Stimulated activated CD8-positive, alpha-beta memory T cell treated with anti-CD3 and anti-CD28 coated beads, Interleukin-7, amount 100 ng/mL, for 24 hours (primary cell): ENCODE measurements at regions not wholly inside any gene's neighbourhood (a gene's known extent, or its start where the extent isn't known, plus 50 kb on each side); places are given as distances from the start of the nearest gene placed in this dataset.

ENCODE experiments used
- DNase-seq: peaks from one replicate; pipeline ENCODE4 v3.0.0-alpha.2; 2020; ENCODE audit warnings: low read depth

DNA sequence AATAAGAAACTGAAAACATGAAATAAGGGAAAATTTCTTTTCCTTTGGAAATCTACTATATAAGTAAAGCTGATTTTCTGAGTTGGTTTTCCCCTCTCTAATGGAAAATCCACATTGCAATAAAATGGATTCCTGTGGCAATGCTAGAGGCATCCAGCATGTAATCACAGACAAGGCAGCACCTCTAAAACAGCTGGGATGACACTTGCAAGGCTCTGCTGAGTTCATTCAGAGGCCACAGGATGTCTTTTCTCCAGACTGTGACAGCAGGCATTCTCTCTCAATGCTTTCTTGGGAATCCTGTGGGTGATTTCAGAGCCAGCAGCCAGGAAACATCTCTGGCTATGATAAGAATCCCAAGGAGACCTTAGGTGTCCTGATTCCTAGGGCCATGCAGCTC lies 201.3 kb upstream of the BLID start:
- DNase-seq = no peak

DNA sequence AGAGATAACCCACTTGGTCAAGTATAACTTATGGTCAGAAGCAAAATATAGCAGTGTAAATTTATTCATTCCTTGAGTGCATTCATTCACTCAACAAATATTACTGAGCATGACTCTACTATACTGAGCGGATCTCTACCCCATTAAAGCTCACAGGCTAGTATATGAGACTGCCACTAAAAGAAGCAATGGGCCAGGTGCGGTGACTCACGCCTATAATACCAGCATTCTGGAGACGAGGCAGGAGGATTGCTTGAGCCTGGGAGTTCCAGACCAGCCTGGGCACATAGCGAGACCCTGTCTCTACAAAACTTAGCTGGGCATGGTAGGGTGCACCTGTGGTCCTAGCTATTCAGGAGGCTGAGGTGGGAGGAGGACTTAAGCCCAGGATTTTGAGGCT lies 197.6 kb upstream of the BLID start:
- no peak for DNase-seq

DNA sequence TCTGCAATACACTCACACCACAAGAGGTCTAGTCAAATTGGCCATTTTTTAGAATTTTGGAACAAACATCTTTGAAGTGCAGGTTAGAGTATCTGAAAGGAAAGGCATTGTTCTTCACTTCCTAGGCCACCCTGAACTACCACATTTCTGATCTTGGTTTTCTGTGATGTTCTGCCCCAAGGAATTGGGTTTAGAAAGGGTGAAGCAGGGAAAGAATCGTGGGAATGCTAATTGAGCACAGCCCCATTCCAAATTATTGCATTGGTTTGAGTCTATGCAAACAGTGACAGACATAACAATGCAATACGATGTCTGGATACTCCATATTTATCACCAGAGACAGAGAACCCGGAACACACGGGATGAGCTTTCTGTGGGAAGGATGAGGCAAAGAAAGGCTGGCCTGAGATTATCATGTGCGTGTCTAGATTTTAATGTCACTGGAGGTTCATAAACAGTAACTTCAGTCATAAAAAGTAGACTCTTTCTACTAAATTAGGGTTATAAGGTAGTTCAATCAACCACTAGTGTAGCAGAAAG lies 195.3 kb upstream of the BLID start:
- no peak for DNase-seq

DNA sequence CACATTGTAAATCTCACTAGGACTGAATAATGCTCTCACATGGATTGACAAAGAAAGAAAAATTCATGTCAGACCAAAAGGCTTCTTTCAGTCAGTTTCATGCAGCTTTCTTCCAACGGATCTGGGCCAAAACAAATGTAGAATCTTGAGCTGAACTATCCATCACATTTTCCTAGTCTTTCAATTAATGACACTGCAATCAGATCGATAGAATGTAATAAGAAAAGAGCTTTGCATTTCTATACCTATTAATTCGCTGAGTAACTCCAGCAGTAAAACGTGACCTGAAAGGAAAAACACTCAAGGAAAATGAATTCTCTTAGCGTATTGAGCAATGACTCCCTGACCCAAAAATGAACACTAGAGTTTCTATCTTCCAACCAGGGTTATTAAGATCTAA lies 194.8 kb upstream of the BLID start:
- no peak for DNase-seq

DNA sequence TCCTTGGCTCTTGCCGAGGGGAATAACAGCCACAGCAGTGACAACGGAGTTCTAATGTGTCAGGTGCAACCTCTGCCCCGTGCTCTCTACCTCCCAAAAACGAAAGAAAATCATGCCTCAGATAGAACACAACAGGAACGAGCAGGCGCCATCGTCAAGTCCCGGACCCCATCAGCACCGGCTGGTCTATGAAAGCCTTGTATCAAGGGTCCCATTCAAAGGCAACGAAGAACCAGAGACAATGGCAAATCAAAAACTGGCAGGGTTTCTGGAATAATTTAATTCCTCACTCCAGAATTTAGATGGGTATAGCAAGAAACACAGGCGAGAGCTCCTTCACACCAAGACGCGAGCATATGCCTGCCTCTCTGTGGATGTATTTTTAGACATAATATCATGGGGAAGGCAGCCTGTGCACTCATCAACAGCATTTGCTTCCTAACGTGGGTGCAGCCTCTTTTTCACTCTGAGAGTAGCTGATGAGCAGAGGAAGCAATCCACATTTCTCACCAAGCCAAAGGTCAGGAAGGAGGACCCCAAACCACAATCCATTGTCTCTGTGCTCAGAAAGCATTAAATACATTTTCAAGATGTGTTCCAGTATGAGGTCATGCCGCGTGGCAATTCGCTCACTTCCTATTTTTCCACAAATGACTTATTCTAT lies 193.4 kb upstream of the BLID start:
- no peak for DNase-seq

DNA sequence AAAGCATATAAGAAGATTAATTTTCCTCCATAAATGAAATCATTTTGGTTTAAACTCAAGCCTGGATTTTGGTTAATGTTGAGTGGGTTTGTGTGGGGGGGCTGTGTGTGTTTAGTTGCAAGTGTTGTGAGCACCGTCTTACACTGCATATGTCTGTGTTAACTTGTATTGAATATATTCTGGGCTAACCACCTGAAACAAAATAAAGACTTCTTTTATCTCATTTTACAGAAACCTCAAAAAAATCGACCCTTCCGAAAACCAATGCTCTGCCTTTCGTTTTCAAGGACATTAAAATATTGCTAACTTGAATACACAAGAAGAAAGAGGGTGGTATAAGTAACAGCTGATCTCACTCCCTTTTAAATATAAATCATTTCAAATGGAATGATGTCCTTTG lies 192.2 kb upstream of the BLID start:
- DNase-seq = no peak

DNA sequence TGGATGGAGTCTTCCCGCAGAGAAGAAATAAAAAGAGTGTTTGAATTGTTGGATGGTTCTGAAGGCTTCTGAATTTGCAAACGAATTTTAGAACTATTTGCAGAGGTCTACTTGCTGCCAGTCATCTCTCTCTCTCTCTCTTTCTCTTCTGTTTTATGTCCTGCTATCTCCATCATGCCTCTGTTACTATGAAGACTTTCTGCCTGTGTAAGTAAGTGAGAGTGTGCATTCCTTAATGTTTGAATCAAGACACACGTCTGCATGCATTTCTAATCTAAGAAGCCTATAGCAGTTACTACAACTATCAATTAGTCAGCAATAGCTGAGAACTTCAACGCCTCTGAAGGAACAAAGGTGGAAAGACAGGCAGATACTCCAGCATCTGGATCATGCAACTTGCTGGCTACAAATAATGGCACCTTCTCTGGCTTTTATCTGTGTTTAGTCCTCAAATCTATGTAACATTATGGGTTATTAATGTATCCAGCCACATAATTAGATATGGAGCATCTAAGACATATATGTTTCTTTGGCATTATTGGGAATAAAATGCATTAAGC lies 191.5 kb upstream of the BLID start:
- no peak for DNase-seq

DNA sequence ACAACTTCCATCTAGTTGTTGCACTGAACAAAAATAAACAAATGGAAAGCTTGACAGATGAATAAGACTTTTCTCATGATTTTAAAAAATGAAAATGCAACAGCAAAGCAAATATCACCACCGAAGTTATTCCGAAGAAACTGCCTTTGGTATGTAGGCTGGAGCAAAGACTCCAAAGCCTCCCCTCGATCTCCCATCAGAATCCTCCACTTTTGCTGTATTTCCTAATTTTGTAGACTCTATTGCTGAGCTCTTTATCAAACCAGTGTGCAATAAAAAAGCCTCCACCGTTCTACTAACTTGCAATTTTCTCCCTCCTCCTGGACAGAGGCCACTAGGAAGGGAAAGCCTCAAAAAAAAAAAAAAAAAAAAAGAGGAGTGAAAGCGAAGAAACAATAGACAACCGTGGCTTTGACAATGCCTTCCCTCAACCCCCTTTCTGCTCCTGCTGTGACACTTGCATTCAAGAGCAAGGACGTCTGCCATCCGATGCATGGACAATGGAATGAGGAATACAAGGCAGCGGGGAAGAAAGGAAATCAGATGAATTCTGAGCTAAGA lies 190.9 kb upstream of the BLID start:
- no peak for DNase-seq

DNA sequence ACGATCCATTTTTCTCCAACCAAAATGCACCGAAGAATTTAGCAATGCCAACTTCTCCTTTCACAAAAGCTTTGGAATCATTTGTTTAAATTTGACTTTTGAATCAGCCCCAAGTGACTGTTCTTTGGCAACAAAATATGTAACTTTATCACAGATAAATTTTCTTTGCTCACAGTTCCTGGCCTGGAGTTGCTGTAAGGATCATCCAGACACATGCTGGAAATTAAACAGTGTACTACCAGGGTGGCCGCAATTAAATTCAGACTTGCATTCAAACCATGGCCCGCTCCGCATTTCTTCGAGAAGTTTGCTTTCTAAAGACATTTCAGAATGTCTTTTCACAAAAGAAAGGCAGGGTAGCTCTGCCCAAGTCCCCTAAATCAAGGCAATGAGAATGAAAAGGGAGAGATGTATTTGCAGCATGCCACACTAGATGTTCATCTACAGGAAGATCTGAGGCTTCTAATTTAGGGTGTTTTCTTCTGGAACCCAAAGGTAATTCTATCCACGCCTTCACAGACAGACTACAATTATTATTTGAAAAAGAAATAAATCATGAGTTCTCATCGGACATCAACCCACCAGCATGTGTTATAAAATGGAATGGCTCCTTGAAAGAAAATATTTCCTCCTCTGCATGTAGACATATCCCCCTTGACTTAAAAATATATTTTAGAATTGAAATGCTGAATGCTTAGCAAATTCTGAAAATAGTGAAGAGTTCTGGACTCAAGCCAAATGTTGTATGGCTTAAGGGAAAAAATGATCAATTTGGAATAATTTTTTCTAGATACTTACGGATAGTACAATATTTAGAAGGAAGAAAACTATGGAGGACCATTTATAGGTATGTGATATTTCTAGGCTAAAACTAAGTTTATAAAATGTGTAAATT lies 189.7 kb upstream of the BLID start:
- no peak for DNase-seq

DNA sequence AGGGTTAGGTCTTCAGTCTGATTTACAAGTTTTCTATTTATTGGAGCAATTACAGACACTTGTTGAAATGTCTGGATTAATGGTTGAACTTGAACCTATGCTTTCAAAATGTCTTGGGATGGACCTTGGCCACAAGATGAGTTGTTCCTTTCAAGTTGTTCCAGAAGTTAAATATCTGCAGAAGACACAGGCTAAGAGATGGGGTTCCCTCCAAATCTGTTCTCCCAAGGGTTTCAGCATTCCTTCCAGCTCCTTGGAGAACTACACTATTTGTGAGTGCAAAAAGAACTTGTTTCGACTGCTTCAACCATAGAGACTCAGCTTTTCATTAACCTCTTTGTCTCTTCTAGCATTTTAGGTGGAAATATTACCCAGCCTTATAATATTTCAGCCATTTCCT lies 189.0 kb upstream of the BLID start:
- no peak for DNase-seq

DNA sequence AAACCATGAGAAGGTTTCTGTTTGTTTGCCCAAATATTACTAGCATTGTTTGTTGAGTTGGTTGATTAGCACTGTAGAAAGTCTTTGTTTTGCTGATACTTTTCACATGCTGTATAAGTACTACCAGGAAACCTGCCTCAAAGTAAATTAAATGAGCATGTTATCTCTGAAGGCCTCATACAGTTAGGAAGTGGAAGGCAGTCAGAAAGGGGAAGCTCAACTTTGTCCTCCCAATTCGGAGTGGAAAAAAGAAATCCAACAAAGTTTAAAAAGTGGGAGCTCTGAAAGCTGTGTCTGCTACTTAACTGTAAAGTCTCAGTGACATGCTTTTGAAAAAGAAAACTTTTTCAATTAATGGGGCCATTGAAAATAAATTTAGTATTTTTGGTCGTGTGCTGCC lies 188.3 kb upstream of the BLID start:
- no peak for DNase-seq

DNA sequence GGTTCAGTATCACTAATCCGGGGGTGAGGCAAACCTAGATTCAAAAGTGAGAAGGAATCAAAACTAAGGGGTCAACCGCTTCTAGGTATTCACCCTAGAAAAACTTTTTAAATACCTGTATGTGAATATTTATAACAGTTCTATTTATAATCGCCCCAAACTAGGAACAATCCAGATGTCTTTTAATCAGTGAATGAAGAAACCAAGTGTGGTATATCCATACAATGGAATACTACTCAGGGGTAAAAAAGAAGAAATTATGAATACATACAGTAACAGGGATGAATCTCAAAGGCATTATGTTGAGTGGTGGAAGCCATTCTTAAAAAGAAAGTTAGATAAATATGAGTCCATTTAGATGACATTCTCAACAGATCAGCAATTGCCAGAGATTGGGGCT lies 178.0 kb upstream of the BLID start:
- DNase-seq = no peak

DNA sequence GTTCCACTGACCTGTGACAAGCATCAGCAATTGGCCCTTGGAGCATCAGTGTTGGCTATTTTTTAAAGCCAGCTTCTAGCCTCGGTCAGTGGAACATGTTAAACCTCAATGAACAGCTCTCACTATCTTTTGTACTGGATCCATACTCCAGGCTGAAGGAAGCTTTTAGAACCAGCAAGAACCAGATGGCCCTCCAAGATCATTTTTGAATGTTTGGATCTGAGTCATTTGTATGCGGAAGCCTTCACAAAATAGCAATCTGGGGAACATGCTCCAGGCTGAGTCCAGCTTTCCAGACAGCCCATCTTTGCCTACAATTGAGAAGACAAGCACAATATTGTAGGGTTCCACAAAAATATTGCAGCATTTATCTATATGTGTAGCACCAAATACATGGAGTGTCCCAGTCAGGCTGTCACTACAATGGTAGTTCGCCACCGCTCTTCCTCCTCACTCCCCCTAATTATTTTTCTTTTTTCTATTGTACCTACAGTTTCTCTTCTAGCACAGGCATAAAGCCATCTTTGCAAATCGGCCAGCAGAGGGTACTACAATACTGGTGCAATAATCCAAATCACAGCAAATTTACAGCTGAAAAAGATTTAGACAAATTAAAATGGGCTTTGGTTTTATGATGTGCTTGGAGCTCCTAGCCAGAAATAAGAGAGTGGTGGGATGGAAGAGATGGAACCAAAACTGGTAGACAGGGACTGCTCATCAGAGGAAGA lies 177.4 kb upstream of the BLID start:
- DNase-seq = no peak

DNA sequence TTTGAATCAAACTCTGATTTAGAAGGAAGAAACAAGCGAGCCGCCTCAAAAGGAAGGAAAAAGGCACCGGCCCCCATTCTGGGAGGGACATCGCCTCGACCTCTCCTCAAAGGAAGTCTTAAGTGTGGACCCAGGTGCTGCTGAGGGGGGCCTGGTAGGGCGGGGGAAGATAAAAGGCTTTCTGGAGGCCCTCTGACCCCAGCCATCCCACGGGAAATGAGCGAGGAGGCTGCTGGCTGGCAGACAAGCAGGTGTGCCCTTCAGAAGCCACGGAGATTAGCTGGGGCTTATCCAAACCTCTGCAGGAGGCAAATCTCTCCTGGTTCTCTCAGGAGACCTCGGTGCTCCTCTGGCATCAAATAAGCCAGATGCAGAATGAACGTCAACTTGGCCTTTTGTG lies 171.4 kb upstream of the BLID start:
- no peak for DNase-seq

DNA sequence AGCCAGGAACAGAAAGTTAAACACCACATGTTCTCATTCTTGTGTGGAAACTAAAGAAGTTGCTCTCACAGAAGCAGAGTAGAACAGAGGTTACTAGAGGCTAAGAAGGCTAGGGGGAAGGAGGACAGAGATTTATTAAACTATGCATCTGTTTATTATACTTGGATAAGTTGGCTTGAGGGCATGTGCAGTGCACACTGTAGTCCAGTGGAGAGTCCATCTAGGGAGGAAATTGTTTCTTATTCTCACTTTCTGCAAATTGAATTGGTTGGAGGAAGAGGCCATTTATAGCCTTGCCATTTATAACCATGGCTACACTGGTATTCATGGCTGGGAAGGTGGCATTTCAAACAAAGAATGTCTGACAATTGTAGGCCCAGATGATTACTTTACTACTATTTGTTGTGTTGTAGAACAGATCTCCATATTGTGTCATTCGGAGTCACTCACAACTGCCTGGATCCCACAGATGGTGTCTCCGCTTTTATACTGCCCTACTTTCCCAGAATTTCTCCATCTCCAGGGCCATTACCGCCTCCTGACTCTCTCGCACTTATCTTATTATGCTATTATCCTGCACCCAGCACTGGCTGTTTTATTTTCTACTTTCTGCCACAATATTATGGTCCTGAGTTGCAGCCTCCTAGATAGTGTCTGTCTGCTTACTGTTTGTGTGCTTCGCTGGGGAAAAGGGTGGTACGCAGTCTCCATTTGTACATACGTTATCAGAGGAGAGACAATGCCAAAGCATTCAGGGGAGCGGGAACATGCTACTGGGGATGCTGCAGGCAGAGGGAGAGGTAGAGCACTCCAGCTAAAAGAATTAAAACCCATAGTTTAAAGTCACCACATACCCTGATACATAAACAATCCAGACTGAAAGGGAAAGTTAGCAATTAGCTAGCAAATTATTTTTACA lies 169.3 kb upstream of the BLID start:
- no peak for DNase-seq

DNA sequence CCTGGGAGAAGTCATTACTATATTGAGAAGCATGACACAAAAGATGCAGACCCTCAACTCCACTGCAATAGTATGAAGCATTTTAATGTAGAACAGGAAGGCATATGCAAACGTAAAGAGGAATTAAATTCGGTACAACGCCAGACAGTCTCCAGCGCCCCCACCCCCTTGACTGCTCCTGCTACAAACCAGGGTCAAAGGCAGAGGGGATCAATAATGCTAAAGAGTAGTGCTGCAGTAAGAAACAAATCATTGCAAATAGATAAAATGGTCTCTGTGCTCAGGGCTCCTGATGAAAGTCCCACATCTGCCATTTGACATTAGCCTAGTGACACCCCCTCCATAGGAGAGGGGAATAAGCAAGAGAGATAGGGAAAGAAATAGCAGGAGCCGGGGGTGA lies 164.9 kb upstream of the BLID start:
- DNase-seq = no peak

DNA sequence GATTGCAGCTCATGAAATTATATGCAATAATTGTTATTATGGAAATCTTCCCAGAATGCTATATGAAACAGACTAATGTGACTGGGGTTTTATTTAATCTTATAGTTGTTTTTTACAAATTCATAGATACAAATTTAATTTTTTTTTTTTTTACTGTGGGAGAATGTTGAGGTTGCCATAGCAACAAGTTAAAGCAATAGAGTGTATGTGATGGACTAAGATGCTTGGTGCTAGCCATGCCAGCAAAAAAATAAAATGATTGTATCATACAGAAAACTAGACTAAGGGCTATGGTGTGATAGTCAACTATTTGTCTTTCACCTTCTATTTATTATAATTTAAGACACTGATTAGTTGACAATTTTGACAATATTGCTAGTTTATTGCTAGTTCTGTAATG lies 163.2 kb upstream of the BLID start:
- no peak for DNase-seq

DNA sequence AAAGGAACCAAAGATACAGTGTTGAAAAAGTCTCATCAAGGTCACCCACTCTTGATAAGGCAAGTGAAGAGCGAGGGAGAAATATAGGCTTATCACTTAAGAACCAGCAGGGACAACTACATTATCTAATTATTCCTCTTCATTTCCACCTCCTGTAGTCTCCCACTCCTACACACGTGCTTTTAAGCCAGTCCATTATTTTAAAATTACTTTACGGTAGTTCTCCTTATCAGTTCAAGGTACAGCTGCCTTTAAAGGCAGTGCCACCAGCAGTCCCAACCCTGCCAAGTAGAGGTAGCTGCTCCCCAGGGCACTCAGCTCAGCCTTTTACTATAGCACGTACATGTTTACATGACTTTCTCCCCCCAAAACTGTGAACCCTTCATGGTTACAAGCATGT lies 161.5 kb upstream of the BLID start:
- DNase-seq = no peak

DNA sequence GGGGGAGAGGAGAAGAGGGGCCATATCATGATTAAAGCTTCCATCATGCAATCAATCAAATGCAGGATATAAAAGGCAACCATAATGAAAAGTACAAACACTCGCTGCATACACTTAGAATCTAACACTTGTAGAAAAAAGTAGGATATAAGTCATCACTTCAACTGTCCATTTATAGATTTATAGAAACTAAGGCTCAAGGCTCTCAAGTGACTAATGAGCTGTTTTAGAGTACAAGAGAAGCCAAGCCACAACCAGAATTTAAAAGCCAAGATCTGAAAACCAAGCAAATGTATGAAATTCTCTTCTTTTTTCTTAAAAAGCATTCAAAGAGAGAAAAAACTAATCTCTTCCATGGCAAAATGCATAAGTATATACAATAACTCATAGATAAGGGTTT lies 160.2 kb upstream of the BLID start:
- no peak for DNase-seq

DNA sequence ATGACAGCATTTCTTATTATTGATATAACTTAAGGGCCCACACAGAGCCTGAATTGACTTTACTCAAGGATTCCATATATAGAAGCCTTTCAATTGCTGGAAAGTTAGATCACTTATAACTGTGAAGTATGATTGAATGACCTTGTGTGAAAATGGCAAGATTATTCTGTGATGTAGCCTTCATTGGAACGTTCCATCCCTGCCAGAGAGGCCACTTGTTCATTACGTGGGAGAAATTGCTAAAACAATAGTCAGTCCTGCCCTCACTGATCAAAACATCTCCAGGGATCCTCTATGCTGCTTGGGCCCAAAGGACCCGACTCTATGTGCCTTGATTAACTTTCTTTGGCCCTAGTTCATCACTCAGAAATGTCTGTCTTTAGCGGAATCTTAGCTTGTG lies 159.5 kb upstream of the BLID start:
- no peak for DNase-seq
